ENCODE measurements at regions not wholly inside any gene's neighbourhood (a gene's known extent, or its start where the extent isn't known, plus 50 kb on each side); places are given as distances from the start of the nearest gene placed in this dataset.

GRCh38 chr6:25083784-25084507 is 148.2 kb upstream of the RIPOR2 start (continued):
- TF ChIP-seq CBX3 (IDR thresholded peaks at IDR 0.05; ENCODE audit: borderline replicate concordance, low read depth) (no peak), FOXM1 (IDR thresholded peaks at IDR 0.05; ENCODE audit: low read depth, low read length) (no peak), BRCA1 (IDR thresholded peaks at IDR 0.05; ENCODE audit: low read depth, low read length) (no peak)

GRCh38 chr6:25084508-25084833 is 148.7 kb upstream of the RIPOR2 start:
- H3K4me3 ChIP-seq = no peak overlapping the region
- 45% methylated on average over 1 of the region's 1 CpG for WGBS (ENCODE audit: insufficient coverage, insufficient replicate concordance, low lambda C conversion rate, missing lambda C conversion rate)
- no peak for DNase-seq (ENCODE audit: low read depth, low spot score)
- no peaks in the 10 kb centered on the region for H4K20me1 ChIP-seq (ENCODE audit: control insufficient read depth, insufficient read depth)
- no peak overlapping the region for H3K4me2 ChIP-seq (ENCODE audit: control insufficient read depth, insufficient read depth)
- in situ Hi-C loops (cut with MboI) = no loop called here
- no peak for ATAC-seq
- ChIA-PET RAD21 (ENCODE audit: unreplicated experiment) (no interaction called here), POLR2A (no interaction called here), CTCF (interaction anchor here (1.0 to 1.8 kb wide), 2 partner anchors 13 to 67 kb away, joined by 3 to 5 read pairs; no protein-coding TSS in a partner anchor), SMC1A (ENCODE audit: uncharacterized antibody, unreplicated experiment) (interaction anchor here (0.6 to 1.6 kb wide), 4 partner anchors 10 to 67 kb away, joined by 3 to 4 read pairs (median 3); no protein-coding TSS in a partner anchor)
- FAIRE-seq = no peak
- no peaks in the 10 kb centered on the region; the same call in 1 of the 2 replicates for H3K4me1 ChIP-seq (ENCODE audit: control insufficient read depth, insufficient read depth, low read length)
- no peak overlapping the region for H3K27ac ChIP-seq (ENCODE audit: control insufficient read depth, insufficient read depth)
- intact Hi-C loops (cut with micrococcal nuclease; ENCODE audit: unreplicated experiment) = no loop called here
- H2AFZ ChIP-seq (ENCODE audit: control insufficient read depth, low read depth, low read length) = no peak overlapping the region
- no TSS peak for BruUV-seq (replicated peaks)
- no peaks in the 10 kb centered on the region for H3K27me3 ChIP-seq (replicated peaks in 1 of 2; ENCODE audit: control insufficient read depth in 2 of 2, insufficient read depth in 2 of 2, low read length in 1 of 2)
- no peak overlapping the region for H3K9ac ChIP-seq (ENCODE audit: control insufficient read depth, insufficient read depth, low read length)
- TF ChIP-seq BHLHE40 (IDR thresholded peaks at IDR 0.05; ENCODE audit: borderline replicate concordance in 1 of 2, low read depth in 2 of 2, low read length in 1 of 2) (no peak), LARP7 (IDR thresholded peaks at IDR 0.05) (no peak), HCFC1 (IDR thresholded peaks at IDR 0.05; ENCODE audit: low read length) (no peak), SMC3 (IDR thresholded peaks at IDR 0.05; ENCODE audit: borderline replicate concordance, low read length) (no peak), CBX5 (IDR thresholded peaks at IDR 0.05; ENCODE audit: low read depth) (no peak), POLR2A (IDR thresholded peaks at IDR 0.05; ENCODE audit: low read depth, low read length) (no peak), STAT1 (conservative IDR thresholded peaks at IDR 0.05) (no peak), DPF2 (IDR thresholded peaks at IDR 0.05) (no peak), IKZF1 (conservative IDR thresholded peaks at IDR 0.05) (no peak)
- TF ChIP-seq, protein P1, sequence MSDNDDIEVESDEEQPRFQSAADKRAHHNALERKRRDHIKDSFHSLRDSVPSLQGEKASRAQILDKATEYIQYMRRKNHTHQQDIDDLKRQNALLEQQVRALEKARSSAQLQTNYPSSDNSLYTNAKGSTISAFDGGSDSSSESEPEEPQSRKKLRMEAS (IDR thresholded peaks at IDR 0.05; ENCODE audit: low read depth, low read length) = no peak
- H3K36me3 ChIP-seq (ENCODE audit: control insufficient read depth in 2 of 2, insufficient read depth in 2 of 2, low read length in 1 of 2) = peaks cover 0 to 5% of the 10 kb centered on the region in 2 experiments; a peak in 1 of 4 replicates
- H3K9me3 ChIP-seq (replicated peaks; ENCODE audit: control insufficient read depth, insufficient read depth, low read length) = no peaks in the 10 kb centered on the region
- no peaks in the 10 kb centered on the region for H3K79me2 ChIP-seq (ENCODE audit: control insufficient read depth, insufficient read depth, low read length)

Measured in GM12878 (cell line).